Colonic mucosa (tissue), 4 donors: ENCODE measurements at regions not wholly inside any gene's neighbourhood (a gene's known extent, or its start where the extent isn't known, plus 50 kb on each side); places are given as distances from the start of the nearest gene placed in this dataset.
"Not testable (repeated sequence)": the region's sequence is repeated elsewhere in the genome, so short reads cannot be mapped to it uniquely, and the experiment has no call there.

Experiments used
- DNase-seq: peaks from one replicate; pipeline ENCODE4 v3.0.0-alpha.2; 2020
- H3K27ac ChIP-seq: fragments of 200-600 bp; one replicate; pipeline ENCODE4 v1.8.0; 2021
- H3K27me3 ChIP-seq: fragments of 200-600 bp; one replicate; pipeline ENCODE4 v1.8.0; 2021
- H3K36me3 ChIP-seq: fragments of 200-600 bp; one replicate; pipeline ENCODE4 v1.8.0; 2021
- H3K4me1 ChIP-seq: fragments of 200-600 bp; one replicate; pipeline ENCODE4 v1.8.0; 2021; ENCODE audit warnings: mild to moderate bottlenecking
- H3K4me3 ChIP-seq: fragments of 200-600 bp; one replicate; pipeline ENCODE4 v1.8.0; 2021
- H3K9ac ChIP-seq, 2 donors: one replicate each; pipeline ENCODE4 v1.7.0; 2013; ENCODE audit warnings: control low read depth in 2 of 2, low read depth in 2 of 2, low read length in 2 of 2
- H3K9me3 ChIP-seq: fragments of 200-600 bp; one replicate; pipeline ENCODE4 v1.8.0; 2021
- intact Hi-C: fragments of 100-400 bp; cut with DNase I; formaldehyde crosslinking; loops from one replicate; pipeline ENCODE4 v1.14.1; 2022
- TF ChIP-seq, protein P1 (sequence below): fragments of 200-600 bp; IDR thresholded peaks from one replicate; pipeline ENCODE4 v1.8.0; 2022; ENCODE audit warnings: antibody characterized with exemption, mild to moderate bottlenecking
- donor health status: healthy.
- donor health status: DM: no; HTN: no; CAD: no.
- donor health status: DM: no; HTN: no; CAD: no.

DNA sequence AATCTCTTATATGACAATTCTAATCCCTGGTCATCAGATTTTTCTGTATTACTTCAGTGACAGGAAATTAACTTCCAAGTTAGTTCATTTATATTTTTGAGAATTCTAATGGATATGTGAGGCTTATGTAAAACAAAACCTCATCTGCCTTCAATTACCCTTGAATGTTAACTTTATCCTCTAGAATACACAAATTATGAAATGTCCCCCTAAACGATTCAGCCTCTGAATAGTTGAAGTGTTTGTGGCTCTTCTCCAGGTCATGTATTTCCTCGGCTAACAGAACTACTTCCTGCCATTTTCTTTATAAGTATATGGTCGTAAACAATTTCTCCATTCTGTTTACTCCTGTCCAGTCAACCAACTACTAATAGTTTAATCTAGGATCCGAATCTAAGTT lies 401.3 kb downstream of the PCDH10 start:
- no peaks in the 10 kb centered on the region for H3K9me3 ChIP-seq
- intact Hi-C loops = no loop called here

DNA sequence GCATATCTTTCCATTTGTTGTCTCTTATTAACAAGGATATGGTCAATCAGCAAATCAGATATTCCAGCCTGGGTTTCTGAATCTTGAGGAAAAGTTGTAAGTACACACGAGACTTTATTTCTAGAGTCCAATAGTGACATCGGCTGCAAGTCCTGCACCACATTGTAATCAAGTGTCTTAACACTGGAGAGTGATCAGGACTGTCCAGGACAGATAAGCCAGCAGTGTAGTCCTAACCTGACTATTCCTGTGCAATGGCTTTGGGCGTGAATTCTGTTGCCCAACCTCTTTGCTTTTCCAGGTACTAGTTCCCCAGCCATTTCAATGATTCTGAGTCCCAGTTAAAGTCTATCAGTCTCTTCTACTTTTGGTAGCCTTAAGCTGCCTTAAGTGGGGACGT lies 395.0 kb downstream of the PCDH10 start:
- Histone ChIP-seq H3K4me3 (no peak overlapping the region), H3K27ac (no peak overlapping the region), H3K27me3 (no peaks in the 10 kb centered on the region), H3K9me3 (no peaks in the 10 kb centered on the region), H3K9ac (no peak overlapping the region), H3K36me3 (no peaks in the 10 kb centered on the region), H3K4me1 (no peaks in the 10 kb centered on the region)
- TF ChIP-seq, protein P1, sequence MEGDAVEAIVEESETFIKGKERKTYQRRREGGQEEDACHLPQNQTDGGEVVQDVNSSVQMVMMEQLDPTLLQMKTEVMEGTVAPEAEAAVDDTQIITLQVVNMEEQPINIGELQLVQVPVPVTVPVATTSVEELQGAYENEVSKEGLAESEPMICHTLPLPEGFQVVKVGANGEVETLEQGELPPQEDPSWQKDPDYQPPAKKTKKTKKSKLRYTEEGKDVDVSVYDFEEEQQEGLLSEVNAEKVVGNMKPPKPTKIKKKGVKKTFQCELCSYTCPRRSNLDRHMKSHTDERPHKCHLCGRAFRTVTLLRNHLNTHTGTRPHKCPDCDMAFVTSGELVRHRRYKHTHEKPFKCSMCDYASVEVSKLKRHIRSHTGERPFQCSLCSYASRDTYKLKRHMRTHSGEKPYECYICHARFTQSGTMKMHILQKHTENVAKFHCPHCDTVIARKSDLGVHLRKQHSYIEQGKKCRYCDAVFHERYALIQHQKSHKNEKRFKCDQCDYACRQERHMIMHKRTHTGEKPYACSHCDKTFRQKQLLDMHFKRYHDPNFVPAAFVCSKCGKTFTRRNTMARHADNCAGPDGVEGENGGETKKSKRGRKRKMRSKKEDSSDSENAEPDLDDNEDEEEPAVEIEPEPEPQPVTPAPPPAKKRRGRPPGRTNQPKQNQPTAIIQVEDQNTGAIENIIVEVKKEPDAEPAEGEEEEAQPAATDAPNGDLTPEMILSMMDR = no peak
- no peak for DNase-seq
- intact Hi-C loops = no loop called here

More for the DNA sequence above, 401.3 kb downstream of the PCDH10 start:
- Histone ChIP-seq H3K4me3 (no peak overlapping the region), H3K27ac (no peak overlapping the region), H3K4me1 (no peaks in the 10 kb centered on the region), H3K9ac (no peak overlapping the region), H3K27me3 (no peaks in the 10 kb centered on the region), H3K36me3 (no peaks in the 10 kb centered on the region)
- TF ChIP-seq, protein P1 = no peak
- no peak for DNase-seq

DNA sequence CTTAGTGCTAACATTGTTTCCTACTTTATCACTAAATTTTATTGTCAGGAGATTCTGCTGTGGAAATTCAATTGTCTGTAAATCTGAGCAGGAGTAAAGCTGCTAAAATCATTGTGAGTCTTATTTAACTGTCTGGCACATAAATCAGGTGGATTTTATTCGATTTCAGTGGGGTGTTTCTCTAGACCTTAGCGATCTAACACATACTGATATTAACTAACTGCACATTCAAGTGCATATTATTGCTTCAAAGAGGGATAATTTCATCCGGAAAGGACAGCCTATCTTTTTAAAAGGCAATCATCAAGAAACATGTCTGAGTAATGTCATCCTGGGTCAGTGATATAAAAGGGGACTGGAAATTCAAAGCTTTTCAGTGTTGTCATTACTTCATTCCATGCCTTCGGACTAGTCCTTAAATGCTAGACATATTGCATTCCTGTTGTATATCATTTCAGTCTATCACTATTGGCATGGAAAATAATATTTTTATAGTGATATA lies 388.7 kb downstream of the PCDH10 start:
- Histone ChIP-seq H3K27me3 (no peaks in the 10 kb centered on the region), H3K9ac (no peak overlapping the region), H3K4me3 (no peak overlapping the region), H3K9me3 (no peaks in the 10 kb centered on the region), H3K36me3 (no peaks in the 10 kb centered on the region), H3K4me1 (no peaks in the 10 kb centered on the region), H3K27ac (no peak overlapping the region)
- DNase-seq = no peak
- TF ChIP-seq, protein P1 = no peak
- intact Hi-C loops = no loop called here

DNA sequence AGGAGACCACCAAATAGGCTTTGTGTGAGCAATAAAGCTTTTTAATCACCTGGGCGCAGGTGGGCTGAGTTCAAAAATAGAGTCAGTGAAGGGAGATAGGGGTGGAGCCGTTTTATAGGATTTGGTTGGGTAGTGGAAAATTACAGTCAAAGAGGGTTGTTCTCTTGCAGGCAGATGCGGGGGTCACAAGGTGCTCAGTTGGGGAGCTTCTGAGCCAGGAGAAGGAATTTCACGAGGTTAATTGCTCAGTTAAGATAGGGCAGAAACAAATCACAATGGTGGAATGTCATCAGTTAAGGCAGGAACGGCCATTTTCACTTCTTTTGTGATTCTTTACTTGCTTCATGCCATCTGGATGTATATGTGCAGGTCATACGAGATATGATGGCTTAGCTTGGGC lies 385.1 kb downstream of the PCDH10 start:
- H3K9ac ChIP-seq, DNase-seq, H3K27me3 ChIP-seq, H3K9me3 ChIP-seq, H3K4me1 ChIP-seq, H3K36me3 ChIP-seq, H3K27ac ChIP-seq, intact Hi-C loops, H3K4me3 ChIP-seq: not testable (repeated sequence)

DNA sequence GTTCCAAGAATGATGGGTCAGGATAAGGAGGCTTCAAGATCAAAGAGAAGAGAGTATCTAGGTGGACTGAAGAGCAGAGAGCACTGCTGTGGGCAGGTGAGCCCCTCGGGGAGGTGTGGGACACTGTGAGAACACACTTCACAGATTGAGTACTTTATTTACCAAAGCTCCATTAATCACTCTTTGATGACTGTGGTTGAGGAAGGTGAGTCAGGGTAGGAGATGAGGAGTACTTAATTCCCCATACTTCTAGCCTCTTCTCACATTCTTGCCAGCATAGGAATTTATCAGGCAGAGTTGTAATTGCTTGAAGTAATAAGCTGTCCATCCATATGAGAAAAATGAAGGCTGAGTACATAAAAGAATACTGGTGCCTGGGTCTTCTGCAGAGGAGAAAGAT lies 375.3 kb downstream of the PCDH10 start:
- H3K4me1 ChIP-seq = no peaks in the 10 kb centered on the region
- TF ChIP-seq, protein P1 = no peak
- intact Hi-C loops = no loop called here
- no peak overlapping the region for H3K9ac ChIP-seq
- no peaks in the 10 kb centered on the region for H3K36me3 ChIP-seq
- DNase-seq = no peak
- H3K4me3 ChIP-seq = no peak overlapping the region
- H3K27ac ChIP-seq = no peak overlapping the region
- H3K9me3 ChIP-seq = no peaks in the 10 kb centered on the region
- H3K27me3 ChIP-seq = no peaks in the 10 kb centered on the region

DNA sequence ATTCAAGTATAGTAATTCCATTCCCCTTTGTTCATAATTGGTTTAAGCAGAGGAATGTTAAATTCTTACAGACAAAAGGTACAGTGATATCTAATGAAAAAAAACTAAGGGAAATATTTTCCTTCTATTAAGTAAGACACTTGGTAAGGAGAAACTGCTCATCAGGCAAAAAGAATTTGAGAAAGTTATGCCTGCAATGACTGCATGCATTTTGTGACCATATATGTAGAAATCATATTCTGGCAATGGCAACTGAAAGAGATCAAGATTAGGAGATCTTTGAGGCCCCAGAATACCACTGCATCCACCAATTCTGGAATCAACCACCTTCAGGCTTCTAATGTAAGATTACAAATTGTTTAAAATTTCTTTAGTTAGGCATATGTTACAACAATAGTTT lies 364.8 kb downstream of the PCDH10 start:
- no peak for DNase-seq
- TF ChIP-seq, protein P1 = no peak
- Histone ChIP-seq H3K9ac (no peak overlapping the region), H3K36me3 (no peaks in the 10 kb centered on the region), H3K4me3 (no peak overlapping the region), H3K4me1 (no peaks in the 10 kb centered on the region), H3K27me3 (no peaks in the 10 kb centered on the region), H3K9me3 (no peaks in the 10 kb centered on the region), H3K27ac (no peak overlapping the region)
- intact Hi-C loops = no loop called here
